GM19455 (cell line): ENCODE measurements at regions not wholly inside any gene's neighbourhood (a gene's known extent, or its start where the extent isn't known, plus 50 kb on each side); places are given as distances from the start of the nearest gene placed in this dataset.
"Not testable (repeated sequence)": the region's sequence is repeated elsewhere in the genome, so short reads cannot be mapped to it uniquely, and the experiment has no call there.

Experiments
- ATAC-seq: cut with Tn5 transposase; IDR thresholded peaks from one replicate; pipeline ENCODE4 v1.9.1; 2021; ENCODE audit not compliant: unreplicated experiment

GRCh38 chr6:99668036-99668705 lies 61.5 kb downstream of the PRDM13 start:
- no peak for ATAC-seq

GRCh38 chr6:99689916-99690685 lies 83.5 kb downstream of the PRDM13 start:
- no peak for ATAC-seq

GRCh38 chr6:99702287-99702686 lies 95.7 kb downstream of the PRDM13 start:
- ATAC-seq: not testable (repeated sequence)

DNA sequence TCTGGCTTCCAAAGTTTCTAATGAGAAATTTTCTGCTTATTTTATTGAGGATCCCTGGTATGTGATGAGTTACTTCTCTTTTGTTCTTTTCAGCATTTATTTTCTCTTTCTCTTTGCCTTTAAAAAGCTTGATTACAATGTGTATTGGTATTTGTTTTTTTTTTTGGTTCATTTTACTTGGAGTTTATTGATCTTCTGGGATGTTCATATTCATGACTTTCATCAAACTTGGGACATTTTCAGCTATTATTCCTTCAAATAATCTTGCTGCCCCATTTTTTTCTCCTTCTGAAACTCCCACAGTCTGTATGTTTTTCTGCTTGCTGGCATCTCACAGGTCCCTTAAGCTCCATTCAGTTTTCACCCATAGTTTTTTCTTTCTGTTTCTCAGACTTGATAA lies 102.4 kb downstream of the PRDM13 start:
- no peak for ATAC-seq

DNA sequence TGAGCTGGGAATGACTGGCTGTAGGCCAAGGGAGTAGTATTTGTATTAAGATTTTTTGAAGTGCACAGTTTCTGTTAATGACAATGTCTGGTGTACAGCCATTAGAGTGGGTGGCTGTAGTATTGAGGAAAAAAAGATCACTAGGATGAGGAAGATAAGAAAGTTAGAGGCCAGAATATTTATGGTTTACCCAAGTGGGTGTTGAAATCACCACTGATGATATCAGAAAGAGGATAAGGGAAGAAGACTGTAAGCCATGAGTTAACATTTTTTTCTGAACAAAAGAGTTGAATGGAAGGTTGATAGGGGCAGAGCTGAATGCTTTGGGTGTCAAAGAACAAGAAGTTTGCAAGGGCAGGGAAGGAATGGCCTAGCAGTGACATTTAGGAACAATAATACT lies 104.7 kb downstream of the PRDM13 start:
- ATAC-seq: no peak

GRCh38 chr6:99711925-99712324 lies 105.3 kb downstream of the PRDM13 start:
- no peak for ATAC-seq

- no peak for ATAC-seq
Measured at GRCh38 chr6:99712519-99712918, 105.9 kb downstream of the PRDM13 start.

DNA sequence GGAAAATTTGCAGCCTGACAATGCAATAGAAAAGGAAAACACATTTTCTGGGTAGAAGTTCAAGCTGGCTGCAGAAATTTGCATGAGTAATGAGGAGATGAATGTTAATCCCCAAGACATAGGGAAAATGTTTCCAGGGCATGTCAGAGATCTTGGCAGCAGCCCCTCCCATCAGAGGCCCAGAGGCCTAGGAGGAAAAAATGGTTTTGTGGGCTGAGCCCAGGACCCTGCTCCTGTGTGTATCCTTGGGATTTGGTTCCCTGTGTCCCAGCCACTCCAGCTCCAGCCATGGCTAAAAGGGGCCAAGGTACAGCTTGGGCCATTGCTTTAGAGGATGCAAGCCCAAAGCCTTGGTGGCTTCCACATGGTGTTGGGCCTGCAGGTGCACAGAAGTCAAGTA lies 115.4 kb downstream of the PRDM13 start:
- ATAC-seq: not testable (repeated sequence)

- not testable (repeated sequence) for ATAC-seq
Measured at GRCh38 chr6:99730237-99730636, 123.6 kb downstream of the PRDM13 start.

DNA sequence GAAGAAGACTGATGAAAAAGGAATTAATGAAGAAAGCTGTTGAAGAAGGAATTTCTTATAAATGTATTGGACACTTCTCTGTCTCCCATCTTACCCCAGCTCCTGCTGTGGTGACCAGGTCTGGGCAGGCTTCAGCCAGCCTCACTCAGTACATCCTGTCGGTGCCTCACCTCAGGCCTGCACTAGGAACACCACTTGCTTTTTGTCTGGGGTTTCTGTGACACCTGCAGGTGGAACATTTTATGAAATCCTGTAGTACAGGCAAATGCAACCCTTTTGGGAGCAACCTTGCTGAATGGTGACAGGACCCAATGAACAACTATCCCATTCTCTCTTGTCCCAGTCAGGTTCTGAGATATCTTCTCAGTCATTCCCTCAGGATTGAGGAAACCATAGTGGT lies 129.7 kb downstream of the PRDM13 start:
- ATAC-seq: no peak

GRCh38 chr6:99739526-99739925 lies 132.9 kb downstream of the PRDM13 start:
- no peak for ATAC-seq

GRCh38 chr6:99741092-99741491 lies 134.5 kb downstream of the PRDM13 start:
- ATAC-seq: no peak

GRCh38 chr6:99743647-99744046 lies 137.0 kb downstream of the PRDM13 start:
- ATAC-seq: no peak

DNA sequence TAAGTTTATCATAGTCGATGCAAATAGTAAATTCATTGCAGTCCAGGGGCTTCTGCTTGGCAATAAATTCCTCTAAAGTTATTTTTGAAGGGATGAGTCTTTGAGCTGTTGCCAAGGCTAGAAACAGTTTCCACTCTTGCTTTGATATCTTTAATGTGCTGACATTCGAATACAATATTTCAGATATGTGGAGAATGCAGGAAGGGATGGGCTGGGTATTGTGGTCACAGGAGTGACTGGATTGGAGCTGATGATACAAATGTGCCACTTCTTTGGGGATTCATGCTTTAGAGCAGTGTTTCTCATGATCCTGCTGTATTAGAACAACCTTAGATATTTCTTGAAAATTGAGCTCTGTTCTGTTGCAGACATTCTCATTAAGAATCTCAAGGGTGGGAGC lies 139.0 kb downstream of the PRDM13 start:
- no peak for ATAC-seq

- ATAC-seq: peak; percentile 91
Measured at GRCh38 chr6:99746261-99746895, 139.7 kb downstream of the PRDM13 start.

- no peak for ATAC-seq
Measured at GRCh38 chr6:99761711-99762110, 155.1 kb downstream of the PRDM13 start.

GRCh38 chr6:99768166-99768565 lies 161.5 kb downstream of the PRDM13 start:
- ATAC-seq: no peak

DNA sequence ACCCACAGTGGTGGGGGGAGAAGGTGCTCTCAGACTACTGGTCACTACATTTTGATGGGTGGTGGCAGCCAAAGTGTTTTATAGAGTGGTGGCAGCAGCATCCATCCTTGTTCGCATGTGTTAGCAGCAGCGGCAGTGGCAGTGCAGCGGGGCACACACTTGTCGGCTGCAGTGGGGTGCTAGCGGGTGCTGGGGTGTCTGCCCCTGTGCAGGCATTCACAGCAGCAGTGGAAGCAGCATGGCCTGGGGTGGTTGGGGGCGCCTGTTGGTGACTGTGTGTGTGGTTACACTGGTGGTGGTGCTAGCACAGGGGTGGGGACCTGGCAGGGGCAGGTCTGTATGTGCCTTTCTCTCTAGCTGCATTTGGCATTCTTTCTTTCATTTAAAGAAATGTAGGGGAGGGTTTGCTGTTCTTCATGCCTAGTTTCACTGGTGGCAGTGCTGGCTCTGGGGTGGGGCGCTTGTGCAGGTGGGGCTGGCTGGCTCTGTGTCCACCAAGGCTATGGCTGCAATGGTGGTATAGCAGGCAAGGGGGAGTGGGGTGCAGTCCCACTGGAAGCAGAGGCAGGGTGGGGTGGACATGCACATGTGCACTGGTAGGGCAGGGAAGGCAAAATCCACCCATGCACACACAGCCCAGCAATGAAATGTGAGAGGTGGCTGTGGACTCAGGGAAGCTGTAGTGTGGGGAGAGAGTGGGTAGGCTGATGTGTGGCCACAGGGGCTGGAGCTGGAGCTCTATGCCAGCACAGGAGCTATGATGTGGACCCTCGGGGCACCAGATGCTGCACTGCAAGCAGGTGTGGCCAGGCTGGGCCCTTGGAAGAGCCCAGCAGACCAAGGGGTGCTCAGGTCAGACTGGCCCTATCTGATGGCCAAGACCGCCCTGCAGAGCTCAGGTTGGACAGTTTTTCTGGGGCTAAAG lies 173.3 kb downstream of the PRDM13 start:
- no peak for ATAC-seq

DNA sequence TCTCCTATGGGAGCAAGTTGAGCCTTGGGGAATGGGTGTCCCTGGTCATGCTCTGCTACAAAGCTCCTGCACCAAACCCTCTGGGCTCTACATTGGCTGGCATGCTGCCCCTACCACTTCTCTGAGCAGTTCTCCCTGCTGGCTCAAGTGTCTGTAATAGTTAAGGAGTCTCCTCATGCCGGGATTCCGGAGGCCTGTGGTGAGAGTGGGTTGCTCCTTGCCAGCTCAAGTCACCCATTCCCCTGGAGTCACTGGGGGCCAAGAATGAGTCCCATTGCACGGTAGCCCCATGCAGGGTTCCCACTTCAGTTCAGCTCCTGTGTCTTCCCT lies 173.9 kb downstream of the PRDM13 start:
- no peak for ATAC-seq

GRCh38 chr6:99789767-99790166 lies 183.1 kb downstream of the PRDM13 start:
- ATAC-seq: no peak

DNA sequence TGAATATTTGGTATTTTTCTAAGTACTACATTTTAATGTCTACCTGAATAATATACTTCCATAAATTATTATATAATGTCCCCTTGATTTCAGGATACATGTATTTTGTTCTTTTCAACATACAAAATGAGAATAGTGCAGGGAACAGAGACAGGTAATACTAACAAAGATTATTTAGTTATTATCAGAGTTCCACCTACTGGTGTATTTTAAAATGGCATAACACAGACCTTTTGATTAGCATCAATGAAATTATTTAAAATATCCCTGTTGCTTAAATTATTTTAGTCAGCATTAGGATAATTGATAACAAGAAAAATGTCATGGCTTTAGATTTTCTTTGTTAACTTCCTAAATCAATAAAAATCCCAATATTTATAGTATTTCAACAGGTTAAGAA lies 184.0 kb downstream of the PRDM13 start:
- ATAC-seq: no peak
